Esophagus squamous epithelium (tissue), 5 donors: ENCODE measurements at regions not wholly inside any gene's neighbourhood (a gene's known extent, or its start where the extent isn't known, plus 50 kb on each side); places are given as distances from the start of the nearest gene placed in this dataset.

Experiments
- DNase-seq: peaks from one replicate; lab custom pipeline; 2025; lab: John Stamatoyannopoulos, UW
- H3K27ac ChIP-seq, 4 donors: fragments of 200-600 bp; sonication (generic); one replicate each; pipeline ENCODE4 v1.5.1; 2016 to 2019; ENCODE audit warnings: mild to moderate bottlenecking in 1 of 4
- H3K27me3 ChIP-seq, 4 donors: fragments of 200-600 bp; sonication (generic); 1 replicate in 3 of 4; 2 replicates in 1 of 4; pipeline versions ENCODE4 v1.5.1 to v1.6.0; 2017 to 2021; ENCODE audit warnings: antibody characterized with exemption in 1 of 4
- H3K36me3 ChIP-seq, 3 donors: fragments of 200-600 bp; sonication (generic); one replicate each; pipeline ENCODE4 v1.5.1; 2016 to 2019
- H3K4me1 ChIP-seq, 3 donors: fragments of 200-600 bp; sonication (generic); one replicate each; pipeline ENCODE4 v1.5.1; 2017 to 2019
- H3K4me3 ChIP-seq, 4 donors: fragments of 200-600 bp; sonication (generic); 1 replicate in 3 of 4; 2 replicates in 1 of 4; pipeline ENCODE4 v1.5.1; 2016 to 2019; ENCODE audit warnings: mild to moderate bottlenecking in 2 of 4, moderate library complexity in 1 of 4
- H3K9me3 ChIP-seq, 3 donors: fragments of 200-600 bp; sonication (generic); one replicate each; pipeline ENCODE4 v1.5.1; 2016 to 2019
- CTCF ChIP-seq, 6 experiments: fragments of 450-650 bp in 4 of 6; fragments of 200-600 bp in 2 of 6; sonication (generic) in 2 of 6; IDR thresholded peaks; one replicate each; pipeline ENCODE4 v1.5.1; 2016 to 2019; ENCODE audit warnings: antibody characterized with exemption in 6 of 6, mild to moderate bottlenecking in 4 of 6, moderate library complexity in 4 of 6
- POLR2A ChIP-seq, 4 donors: fragments of 450-650 bp; IDR thresholded peaks; one replicate each; pipeline ENCODE4 v1.6.1; 2017; ENCODE audit warnings: antibody characterized with exemption in 4 of 4, mild to moderate bottlenecking in 4 of 4, moderate library complexity in 3 of 4
- WGBS, 2 donors: methylation state at CpG; one replicate each; pipeline ENCODE4 v1.1.5; 2018; 5-methylcytosine and 5-hydroxymethylcytosine counted together
- intact Hi-C: fragments of 100-400 bp; cut with DNase I; formaldehyde crosslinking; loops from one replicate; pipeline ENCODE4 v1.15.0; 2022
- donor health status: DM: yes; HTN: yes; CAD: no.

GRCh38 chr3:106825962-106826605 lies 551.2 kb upstream of the CCDC54 start:
- Histone ChIP-seq H3K27me3 (no peaks in the 10 kb centered on the region), H3K4me1 (no peaks in the 10 kb centered on the region), H3K27ac (no peak overlapping the region), H3K4me3 (no peak overlapping the region), H3K36me3 (no peaks in the 10 kb centered on the region), H3K9me3 (no peaks in the 10 kb centered on the region)
- DNase-seq, result no peak
- TF ChIP-seq CTCF (IDR thresholded peaks at IDR 0.05) (no peak), POLR2A (IDR thresholded peaks at IDR 0.05) (no peak)
- 60 to 81% methylated on average over 4 of the region's 4 CpGs for WGBS, 2 donors
- intact Hi-C loops, result no loop called here

- Histone ChIP-seq H3K27ac (no peak overlapping the region), H3K4me3 (no peak overlapping the region), H3K9me3 (no peaks in the 10 kb centered on the region), H3K36me3 (no peaks in the 10 kb centered on the region), H3K27me3 (no peaks in the 10 kb centered on the region), H3K4me1 (no peaks in the 10 kb centered on the region)
- 59 to 73% methylated on average over 4 of the region's 4 CpGs for WGBS, 2 donors
- no peak for TF ChIP-seq CTCF (IDR thresholded peaks at IDR 0.05)
- TF ChIP-seq POLR2A (IDR thresholded peaks at IDR 0.05), result no peak
- intact Hi-C loops, result no loop called here
- DNase-seq, result no peak
Observed at GRCh38 chr3:106826791-106827311, 550.4 kb upstream of the CCDC54 start.

GRCh38 chr3:106827515-106828213 lies 549.6 kb upstream of the CCDC54 start:
- TF ChIP-seq CTCF (IDR thresholded peaks at IDR 0.05), result no peak
- TF ChIP-seq POLR2A (IDR thresholded peaks at IDR 0.05), result no peak
- Histone ChIP-seq H3K9me3 (no peaks in the 10 kb centered on the region), H3K4me1 (no peaks in the 10 kb centered on the region), H3K36me3 (no peaks in the 10 kb centered on the region), H3K27me3 (no peaks in the 10 kb centered on the region), H3K4me3 (no peak overlapping the region), H3K27ac (no peak overlapping the region)
- WGBS, 2 donors, result 66 to 69% methylated on average over 5 of the region's 5 CpGs
- intact Hi-C loops, result no loop called here
- DNase-seq, result no peak

GRCh38 chr3:106829206-106829605 lies 548.0 kb upstream of the CCDC54 start:
- Histone ChIP-seq H3K4me1 (no peaks in the 10 kb centered on the region), H3K9me3 (no peaks in the 10 kb centered on the region), H3K27ac (no peak overlapping the region), H3K27me3 (no peaks in the 10 kb centered on the region), H3K4me3 (no peak overlapping the region), H3K36me3 (no peaks in the 10 kb centered on the region)
- DNase-seq, result no peak
- no peak for TF ChIP-seq CTCF (IDR thresholded peaks at IDR 0.05)
- no peak for TF ChIP-seq POLR2A (IDR thresholded peaks at IDR 0.05)
- 49 to 81% methylated on average over 3 of the region's 3 CpGs for WGBS, 2 donors
- intact Hi-C loops, result no loop called here

GRCh38 chr3:106830334-106830733 lies 546.9 kb upstream of the CCDC54 start:
- TF ChIP-seq CTCF (IDR thresholded peaks at IDR 0.05) (no peak), POLR2A (IDR thresholded peaks at IDR 0.05) (no peak)
- WGBS, 2 donors, result 59 to 64% methylated on average over 2 of the region's 2 CpGs

More at GRCh38 chr3:106830334-106830733, 546.9 kb upstream of the CCDC54 start:
- H3K36me3 ChIP-seq, result no peaks in the 10 kb centered on the region
- no peaks in the 10 kb centered on the region for H3K27me3 ChIP-seq
- H3K27ac ChIP-seq, result no peak overlapping the region
- H3K4me1 ChIP-seq, result no peaks in the 10 kb centered on the region
- H3K9me3 ChIP-seq, result no peaks in the 10 kb centered on the region
- H3K4me3 ChIP-seq, result no peak overlapping the region
- no peak for DNase-seq
- intact Hi-C loops, result no loop called here
